Gastroesophageal sphincter (tissue), 4 donors: ENCODE measurements at regions not wholly inside any gene's neighbourhood (a gene's known extent, or its start where the extent isn't known, plus 50 kb on each side); places are given as distances from the start of the nearest gene placed in this dataset.

ENCODE experiments used
- ATAC-seq: fragments of 150-250 bp; one replicate; pipeline ENCODE4 v1.9.1; 2016; ENCODE audit warnings: mild to moderate bottlenecking, moderate library complexity
- H3K27ac ChIP-seq, 4 donors: fragments of 200-600 bp; sonication (generic) in 3 of 4; 1 replicate in 3 of 4; 2 replicates in 1 of 4; pipeline ENCODE4 v1.5.1; 2016 to 2019
- H3K27me3 ChIP-seq: fragments of 200-600 bp; sonication (generic); one replicate; pipeline ENCODE4 v1.5.1; 2019
- H3K36me3 ChIP-seq, 2 donors: fragments of 200-600 bp; sonication (generic); one replicate each; pipeline ENCODE4 v1.5.1; 2019; ENCODE audit warnings: control low read depth in 1 of 2
- H3K4me1 ChIP-seq, 3 donors: fragments of 200-600 bp; sonication (generic); 1 replicate in 2 of 3; 2 replicates in 1 of 3; pipeline ENCODE4 v1.5.1; 2016 to 2019; ENCODE audit warnings: control low read depth in 2 of 3
- H3K4me3 ChIP-seq, 2 donors: fragments of 200-600 bp; sonication (generic); one replicate each; pipeline ENCODE4 v1.5.1; 2019; ENCODE audit warnings: mild to moderate bottlenecking in 1 of 2, moderate library complexity in 1 of 2
- H3K9me3 ChIP-seq, 3 donors: fragments of 200-600 bp; sonication (generic); one replicate each; pipeline ENCODE4 v1.5.1; 2017 to 2019; ENCODE audit warnings: control low read depth in 2 of 3
- CTCF ChIP-seq, 4 experiments: fragments of 200-600 bp in 2 of 4; fragments of 450-650 bp in 2 of 4; sonication (generic) in 1 of 4; IDR thresholded peaks; one replicate each; pipeline ENCODE4 v1.5.1; 2017 to 2019; ENCODE audit warnings: antibody characterized with exemption in 4 of 4, mild to moderate bottlenecking in 2 of 4, moderate library complexity in 2 of 4
- EP300 ChIP-seq: sonication (generic); formaldehyde crosslinking; IDR thresholded peaks from one replicate; pipeline ENCODE4 v1.6.1; 2017; ENCODE audit warnings: antibody characterized with exemption, mild to moderate bottlenecking
- POLR2A ChIP-seq, 2 donors: fragments of 450-650 bp; IDR thresholded peaks; one replicate each; pipeline ENCODE4 v1.6.1; 2017; ENCODE audit warnings: antibody characterized with exemption in 2 of 2, mild to moderate bottlenecking in 2 of 2, moderate library complexity in 1 of 2
- POLR2AphosphoS5 ChIP-seq: sonication (generic); formaldehyde crosslinking; IDR thresholded peaks from one replicate; pipeline ENCODE4 v1.6.1; 2017; ENCODE audit warnings: antibody characterized with exemption
- WGBS, 2 donors: methylation state at CpG; one replicate each; pipeline ENCODE4 v1.1.5; 2018; ENCODE audit warnings: low coverage in 1 of 2; 5-methylcytosine and 5-hydroxymethylcytosine counted together

- TF ChIP-seq POLR2AphosphoS5 (no peak), CTCF (IDR thresholded peaks at IDR 0.05) (no peak), EP300 (no peak), POLR2A (IDR thresholded peaks at IDR 0.05) (no peak)
- H3K4me1 ChIP-seq, result peaks cover 0 to 10% (median 0%) of the 10 kb centered on the region in 3 donors
- no peaks in the 10 kb centered on the region for H3K9me3 ChIP-seq
- H3K27ac ChIP-seq, result no peak overlapping the region
- 92% methylated on average over 2 to 3 of the region's 3 CpGs for WGBS, 2 donors
- no peaks in the 10 kb centered on the region for H3K36me3 ChIP-seq
- no peak overlapping the region for H3K4me3 ChIP-seq
- H3K27me3 ChIP-seq, result peaks cover 81% of the 10 kb centered on the region
- ATAC-seq, result no peak
These were observed 62.1 kb downstream of the OLIG1 start for GRCh38 chr21:33132054-33132453.

DNA sequence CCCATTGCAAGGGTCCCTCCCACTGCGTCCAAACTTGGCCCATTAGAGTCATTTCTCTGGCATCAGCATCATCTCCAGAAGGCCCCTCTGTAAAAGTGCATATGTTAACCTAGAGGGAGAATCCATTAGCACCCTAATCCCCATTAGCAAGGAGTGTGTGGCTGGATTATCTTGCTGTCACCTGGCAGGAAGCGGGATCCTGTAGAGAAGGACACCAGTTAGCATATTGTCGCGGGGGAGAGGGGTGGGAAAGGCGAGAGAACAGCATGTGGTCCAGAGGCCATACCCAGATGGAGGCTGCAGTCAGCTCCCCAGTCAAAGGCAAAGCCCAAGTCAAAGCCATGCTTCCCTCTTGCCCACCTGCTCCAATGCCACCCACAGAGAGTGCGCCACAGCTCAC, 64.0 kb downstream of the OLIG1 start:
- H3K27ac ChIP-seq, result no peak overlapping the region
- peaks cover 63% of the 10 kb centered on the region for H3K27me3 ChIP-seq
- H3K4me1 ChIP-seq, result no peaks in the 10 kb centered on the region
- no peak for ATAC-seq
- H3K9me3 ChIP-seq, result no peaks in the 10 kb centered on the region
- TF ChIP-seq POLR2A (IDR thresholded peaks at IDR 0.05) (no peak), EP300 (no peak), POLR2AphosphoS5 (no peak), CTCF (IDR thresholded peaks at IDR 0.05) (no peak)
- H3K4me3 ChIP-seq, result no peak overlapping the region
- 40 to 43% methylated on average over 1 of the region's 6 CpGs for WGBS, 2 donors
- no peaks in the 10 kb centered on the region for H3K36me3 ChIP-seq

- Histone ChIP-seq H3K4me1 (no peaks in the 10 kb centered on the region), H3K9me3 (no peaks in the 10 kb centered on the region), H3K4me3 (no peak overlapping the region), H3K36me3 (no peaks in the 10 kb centered on the region), H3K27ac (no peak overlapping the region), H3K27me3 (peaks cover 63% of the 10 kb centered on the region)
- WGBS, 2 donors, result 35 to 77% methylated on average over 3 to 8 of the region's 8 CpGs
- TF ChIP-seq CTCF (IDR thresholded peaks at IDR 0.05) (no peak), EP300 (no peak), POLR2A (IDR thresholded peaks at IDR 0.05) (no peak), POLR2AphosphoS5 (no peak)
- ATAC-seq, result no peak
These were observed 66.0 kb downstream of the OLIG1 start for GRCh38 chr21:33135925-33136324.

DNA sequence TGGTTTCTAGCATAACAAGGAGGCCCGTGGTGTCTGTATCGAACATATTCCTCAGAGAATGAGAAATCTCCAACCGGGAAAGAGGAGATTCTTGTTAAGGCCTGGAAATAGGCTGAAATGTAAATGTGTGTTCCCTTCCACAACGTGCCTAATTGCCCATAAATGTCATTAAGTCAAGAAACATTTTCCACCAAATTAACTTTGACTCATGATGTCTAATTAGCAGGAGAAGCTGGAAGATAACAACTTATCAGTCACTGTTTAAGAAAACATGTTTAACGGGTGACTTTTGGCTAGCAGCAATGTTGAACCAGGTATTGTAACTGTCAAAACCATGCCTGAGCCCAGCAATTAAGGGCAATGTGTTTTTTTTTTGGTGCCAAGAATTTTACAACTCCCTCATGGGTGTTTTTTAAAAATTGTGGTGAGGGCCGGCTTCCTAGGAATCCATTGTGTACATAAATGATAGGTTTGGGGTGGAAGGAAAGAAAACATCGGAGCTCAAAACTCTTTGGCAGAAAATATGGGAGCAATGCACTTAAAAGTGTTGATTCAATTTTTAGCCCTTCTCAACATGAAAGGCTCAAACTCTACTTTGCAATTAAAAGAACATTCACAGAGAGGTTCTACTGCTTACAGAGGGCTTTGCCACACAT, 67.0 kb downstream of the OLIG1 start:
- Histone ChIP-seq H3K27me3 (peaks cover 63% of the 10 kb centered on the region), H3K4me3 (no peak overlapping the region), H3K4me1 (no peaks in the 10 kb centered on the region), H3K27ac (no peak overlapping the region), H3K9me3 (no peaks in the 10 kb centered on the region), H3K36me3 (no peaks in the 10 kb centered on the region)
- TF ChIP-seq POLR2AphosphoS5 (no peak), POLR2A (IDR thresholded peaks at IDR 0.05) (no peak), EP300 (no peak), CTCF (IDR thresholded peaks at IDR 0.05) (no peak)
- ATAC-seq, result no peak
- WGBS, 2 donors, result 52 to 53% methylated on average over 7 of the region's 7 CpGs

DNA sequence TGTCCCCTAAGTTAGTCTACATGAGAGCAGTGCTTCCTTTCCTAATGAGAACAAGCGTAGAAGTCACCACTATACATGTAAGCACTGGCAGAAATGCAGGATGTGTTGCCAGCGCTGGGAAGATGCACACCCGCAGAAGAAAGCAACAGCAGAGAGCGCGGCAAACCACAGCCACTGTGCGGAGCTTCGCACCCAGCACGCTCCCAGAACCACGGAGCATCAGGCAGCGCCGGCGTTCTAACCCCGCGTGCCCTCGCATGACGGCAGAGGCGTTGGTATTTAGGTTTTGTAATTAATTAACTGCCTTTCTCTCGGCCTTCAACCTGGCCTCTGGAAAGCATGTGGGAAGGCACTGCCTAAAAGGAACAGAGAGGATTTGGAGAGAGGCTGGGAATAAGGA, 69.1 kb downstream of the OLIG1 start:
- H3K9me3 ChIP-seq, result no peaks in the 10 kb centered on the region
- no peak for ATAC-seq

More for the DNA sequence above, 69.1 kb downstream of the OLIG1 start:
- Histone ChIP-seq H3K27ac (no peak overlapping the region), H3K27me3 (peaks cover 56% of the 10 kb centered on the region), H3K4me1 (no peaks in the 10 kb centered on the region), H3K4me3 (no peak overlapping the region), H3K36me3 (no peaks in the 10 kb centered on the region)
- 8 to 33% methylated on average over 5 to 14 of the region's 18 CpGs for whole genome bisulfite sequencing, 2 donors
- TF ChIP-seq EP300, result no peak
- no peak for TF ChIP-seq POLR2AphosphoS5
- no peak for TF ChIP-seq CTCF (IDR thresholded peaks at IDR 0.05)
- TF ChIP-seq POLR2A (IDR thresholded peaks at IDR 0.05), result no peak
